PC-9 (cell line): ENCODE measurements at regions not wholly inside any gene's neighbourhood (a gene's known extent, or its start where the extent isn't known, plus 50 kb on each side); places are given as distances from the start of the nearest gene placed in this dataset.

ENCODE experiments used
- BruUV-seq: library from RNA; stranded (reverse); fragments of 400-500 nt; replicated peaks from 2 replicates; lab custom pipeline; 2021; lab: Mats Ljungman, UMichigan
- CTCF ChIA-PET: fragments of 300-600 bp; sonication (Branson Sonifier 250); formaldehyde crosslinking; loops from one replicate; lab custom pipeline; 2022; ENCODE audit warnings: antibody characterized with exemption; lab: Charles Lee
- POLR2A ChIA-PET: fragments of 300-600 bp; sonication (Branson Sonifier 250); formaldehyde crosslinking; loops from one replicate; lab custom pipeline; 2022; ENCODE audit warnings: antibody characterized with exemption; ENCODE audit not compliant: unreplicated experiment; lab: Charles Lee
- DNase-seq, 2 experiments: peaks; one replicate each; pipeline versions ENCODE4 v3.0.0 to v3.0.0-alpha.2; 2015 to 2022; ENCODE audit warnings: mixed read lengths in 1 of 2
- H2AFZ ChIP-seq: fragments of 200-600 bp; sonication (generic); 2 replicates; pipeline ENCODE4 v1.8.1; 2017; ENCODE audit warnings: antibody characterized with exemption
- H3F3A ChIP-seq: fragments of 200-600 bp; sonication (generic); 2 replicates; pipeline ENCODE4 v1.8.1; 2017; ENCODE audit warnings: antibody characterized with exemption, mild to moderate bottlenecking, low read depth; ENCODE audit not compliant: insufficient read depth
- H3K27ac ChIP-seq: fragments of 200-600 bp; sonication (generic); 2 replicates; pipeline ENCODE4 v1.6.1; 2016; ENCODE audit warnings: mixed run types
- H3K27me3 ChIP-seq: fragments of 200-600 bp; sonication (generic); 2 replicates; pipeline ENCODE4 v1.6.1; 2016; ENCODE audit warnings: low read depth, mixed run types; ENCODE audit not compliant: insufficient read depth
- H3K36me3 ChIP-seq: fragments of 200-600 bp; sonication (generic); 2 replicates; pipeline ENCODE4 v1.6.1; 2016; ENCODE audit warnings: low read depth, mixed run types
- H3K4me1 ChIP-seq: fragments of 200-600 bp; sonication (generic); replicated peaks from 2 replicates; pipeline ENCODE4 v1.6.1; 2016; ENCODE audit warnings: mixed run types; ENCODE audit not compliant: insufficient read depth
- H3K4me2 ChIP-seq: fragments of 200-600 bp; sonication (generic); 2 replicates; pipeline ENCODE4 v1.6.1; 2017; ENCODE audit warnings: mixed run types
- H3K4me3 ChIP-seq: fragments of 200-600 bp; sonication (generic); 2 replicates; pipeline ENCODE4 v1.6.1; 2016; ENCODE audit warnings: mixed run types
- H3K79me2 ChIP-seq: fragments of 200-600 bp; sonication (generic); 2 replicates; pipeline ENCODE4 v1.6.1; 2017; ENCODE audit warnings: low read depth, mixed run types
- H3K9me2 ChIP-seq: fragments of 200-600 bp; sonication (generic); 2 replicates; pipeline ENCODE4 v1.8.1; 2017; ENCODE audit warnings: mild to moderate bottlenecking; ENCODE audit not compliant: insufficient read depth
- H3K9me3 ChIP-seq: fragments of 200-600 bp; sonication (generic); 2 replicates; pipeline ENCODE4 v1.8.1; 2016; ENCODE audit warnings: low read depth; ENCODE audit not compliant: insufficient read depth
- H4K20me1 ChIP-seq: fragments of 200-600 bp; sonication (generic); 2 replicates; pipeline ENCODE4 v1.8.1; 2017; ENCODE audit not compliant: insufficient read depth
- CTCF ChIP-seq: fragments of 200-600 bp; sonication (generic); conservative IDR thresholded peaks from 2 replicates; pipeline ENCODE4 v1.6.1; 2017; ENCODE audit warnings: mixed run types, antibody characterized with exemption, mild to moderate bottlenecking, moderate library complexity
- EZH2 ChIP-seq: fragments of 200-600 bp; sonication (generic); IDR thresholded peaks from 2 replicates; pipeline ENCODE4 v1.8.0; 2017; ENCODE audit warnings: antibody characterized with exemption, low read depth
- intact Hi-C: fragments of 100-400 bp; cut with micrococcal nuclease; formaldehyde crosslinking; loops from one replicate; pipeline ENCODE4 v1.10.0; 2022; ENCODE audit not compliant: unreplicated experiment

GRCh38 chr18:60870261-60871153, 462.7 kb upstream of the CDH20 start:
- Histone ChIP-seq H3K4me1 (no peaks in the 10 kb centered on the region), H4K20me1 (no peaks in the 10 kb centered on the region), H3K79me2 (no peaks in the 10 kb centered on the region), H3K36me3 (no peaks in the 10 kb centered on the region), H3K4me2 (no peak overlapping the region), H3K27me3 (no peaks in the 10 kb centered on the region), H3K4me3 (no peak overlapping the region), H3K9me2 (no peaks in the 10 kb centered on the region), H3F3A (no peaks in the 10 kb centered on the region), H3K9me3 (no peaks in the 10 kb centered on the region), H2AFZ (no peak overlapping the region; the same call in 1 of the 2 replicates), H3K27ac (no peak overlapping the region)
- ChIA-PET CTCF (no interaction called here), POLR2A (no interaction called here)
- TF ChIP-seq CTCF: no peak
- no peak for TF ChIP-seq EZH2
- no TSS peak for BruUV-seq
- no peak for DNase-seq
- intact Hi-C loops: no loop called here

GRCh38 chr18:60872434-60872833, 460.8 kb upstream of the CDH20 start:
- H2AFZ ChIP-seq: no peak overlapping the region
- DNase-seq: no peak
- no peaks in the 10 kb centered on the region for H3K4me1 ChIP-seq
- no TSS peak for BruUV-seq
- no peaks in the 10 kb centered on the region for H3K79me2 ChIP-seq
- intact Hi-C loops: no loop called here
- POLR2A ChIA-PET: no interaction called here
- H3K9me3 ChIP-seq: no peaks in the 10 kb centered on the region
- H4K20me1 ChIP-seq: no peaks in the 10 kb centered on the region
- TF ChIP-seq EZH2 (no peak), CTCF (no peak)
- H3K36me3 ChIP-seq: no peaks in the 10 kb centered on the region
- H3F3A ChIP-seq: no peaks in the 10 kb centered on the region
- H3K27me3 ChIP-seq: no peaks in the 10 kb centered on the region
- H3K9me2 ChIP-seq: no peaks in the 10 kb centered on the region
- CTCF ChIA-PET: no interaction called here
- no peak overlapping the region for H3K4me3 ChIP-seq
- H3K4me2 ChIP-seq: no peak overlapping the region
- no peak overlapping the region for H3K27ac ChIP-seq

- CTCF ChIA-PET: no interaction called here
- H3K36me3 ChIP-seq: no peaks in the 10 kb centered on the region
- no peaks in the 10 kb centered on the region for H3K9me3 ChIP-seq
- TF ChIP-seq CTCF (no peak), EZH2 (no peak)
- H2AFZ ChIP-seq: no peak overlapping the region
- no peaks in the 10 kb centered on the region for H3K27me3 ChIP-seq
- H3K79me2 ChIP-seq: no peaks in the 10 kb centered on the region
- H3F3A ChIP-seq: no peaks in the 10 kb centered on the region
- POLR2A ChIA-PET: no interaction called here
- no peak for DNase-seq
- no peaks in the 10 kb centered on the region for H3K4me1 ChIP-seq
- no peaks in the 10 kb centered on the region for H4K20me1 ChIP-seq
- no peak overlapping the region for H3K4me3 ChIP-seq
- intact Hi-C loops: no loop called here
- BruUV-seq: no TSS peak
- no peak overlapping the region for H3K27ac ChIP-seq
- no peaks in the 10 kb centered on the region for H3K9me2 ChIP-seq
- no peak overlapping the region for H3K4me2 ChIP-seq
Observed at GRCh38 chr18:60873708-60874107, 459.5 kb upstream of the CDH20 start.
